WTC11 (cell line): ENCODE measurements at regions not wholly inside any gene's neighbourhood (a gene's known extent, or its start where the extent isn't known, plus 50 kb on each side); places are given as distances from the start of the nearest gene placed in this dataset.

Experiments used
- CTCF ChIP-seq: fragments of 200-600 bp; IDR thresholded peaks from 2 replicates; pipeline ENCODE4 v1.8.0; 2022; ENCODE audit warnings: antibody characterized with exemption
- HMGA2 ChIP-seq: fragments of 250-450 bp; sonication (Bioruptor Pico); IDR thresholded peaks from 2 replicates; pipeline ENCODE4 v1.4.0; 2021; ENCODE audit warnings: mild to moderate bottlenecking, moderate library complexity
- KAT7 ChIP-seq: sonication (generic); formaldehyde crosslinking; IDR thresholded peaks from 2 replicates; pipeline ENCODE4 v1.8.1; 2023; ENCODE audit warnings: missing genetic modification reagents, mild to moderate bottlenecking, borderline replicate concordance
- MYBL2 ChIP-seq: sonication (generic); formaldehyde crosslinking; IDR thresholded peaks from 2 replicates; pipeline ENCODE4 v1.8.1; 2023; ENCODE audit warnings: mild to moderate bottlenecking, moderate library complexity, missing genetic modification reagents
- NFE2L1 ChIP-seq: sonication (generic); formaldehyde crosslinking; IDR thresholded peaks from 2 replicates; pipeline ENCODE4 v1.8.1; 2023; ENCODE audit warnings: missing genetic modification reagents
- OVOL2 ChIP-seq: fragments of 250-450 bp; sonication (Bioruptor Pico); IDR thresholded peaks from 2 replicates; pipeline ENCODE4 v1.9.0; 2021; ENCODE audit warnings: mild to moderate bottlenecking, borderline replicate concordance
- SMAD4 ChIP-seq: sonication (generic); formaldehyde crosslinking; IDR thresholded peaks from 2 replicates; pipeline ENCODE4 v1.8.0; 2022; ENCODE audit warnings: mild to moderate bottlenecking, missing genetic modification reagents
- TEAD4 ChIP-seq: sonication (generic); formaldehyde crosslinking; IDR thresholded peaks from 2 replicates; pipeline ENCODE4 v1.8.0; 2022; ENCODE audit warnings: mild to moderate bottlenecking, missing genetic modification reagents
- USF2 ChIP-seq: sonication (generic); formaldehyde crosslinking; IDR thresholded peaks from 2 replicates; pipeline ENCODE4 v1.8.1; 2023; ENCODE audit warnings: mild to moderate bottlenecking, missing genetic modification reagents, moderate library complexity
- ZNF232 ChIP-seq: sonication (generic); formaldehyde crosslinking; IDR thresholded peaks from 2 replicates; pipeline ENCODE4 v1.8.0; 2022; ENCODE audit warnings: mild to moderate bottlenecking, missing genetic modification reagents
- ZNF317 ChIP-seq: sonication (generic); formaldehyde crosslinking; IDR thresholded peaks from 2 replicates; pipeline ENCODE4 v1.8.1; 2023; ENCODE audit warnings: low read depth, mild to moderate bottlenecking, moderate library complexity, missing genetic modification reagents, borderline replicate concordance
- TF ChIP-seq, protein P1 (sequence below): sonication (generic); formaldehyde crosslinking; IDR thresholded peaks from 2 replicates; pipeline ENCODE4 v1.8.0; 2022; ENCODE audit warnings: mild to moderate bottlenecking, missing genetic modification reagents
- TF ChIP-seq, protein P2 (sequence below): sonication (generic); formaldehyde crosslinking; IDR thresholded peaks from 2 replicates; pipeline ENCODE4 v1.8.1; 2023; ENCODE audit warnings: mild to moderate bottlenecking, missing genetic modification reagents, moderate library complexity
- TF ChIP-seq, protein P3 (sequence below): sonication (generic); formaldehyde crosslinking; IDR thresholded peaks from 2 replicates; pipeline ENCODE4 v1.8.1; 2023; ENCODE audit warnings: mild to moderate bottlenecking, moderate library complexity, missing genetic modification reagents

GRCh38 chr5:89706731-89707130 is 702.8 kb downstream of the CETN3 start:
- TF ChIP-seq CTCF (no peak), KAT7 (CRISPR knock-in tag) (no peak), USF2 (CRISPR knock-in tag) (no peak), ZNF317 (no peak), HMGA2 (CRISPR knock-in tag) (no peak), OVOL2 (CRISPR knock-in tag) (no peak), MYBL2 (CRISPR knock-in tag) (no peak), SMAD4 (no peak), TEAD4 (CRISPR knock-in tag) (no peak), ZNF232 (CRISPR knock-in tag) (no peak), NFE2L1 (no peak)
- TF ChIP-seq, protein P1, sequence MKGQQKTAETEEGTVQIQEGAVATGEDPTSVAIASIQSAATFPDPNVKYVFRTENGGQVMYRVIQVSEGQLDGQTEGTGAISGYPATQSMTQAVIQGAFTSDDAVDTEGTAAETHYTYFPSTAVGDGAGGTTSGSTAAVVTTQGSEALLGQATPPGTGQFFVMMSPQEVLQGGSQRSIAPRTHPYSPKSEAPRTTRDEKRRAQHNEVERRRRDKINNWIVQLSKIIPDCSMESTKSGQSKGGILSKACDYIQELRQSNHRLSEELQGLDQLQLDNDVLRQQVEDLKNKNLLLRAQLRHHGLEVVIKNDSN (CRISPR knock-in tag) = no peak
- TF ChIP-seq, protein P2, sequence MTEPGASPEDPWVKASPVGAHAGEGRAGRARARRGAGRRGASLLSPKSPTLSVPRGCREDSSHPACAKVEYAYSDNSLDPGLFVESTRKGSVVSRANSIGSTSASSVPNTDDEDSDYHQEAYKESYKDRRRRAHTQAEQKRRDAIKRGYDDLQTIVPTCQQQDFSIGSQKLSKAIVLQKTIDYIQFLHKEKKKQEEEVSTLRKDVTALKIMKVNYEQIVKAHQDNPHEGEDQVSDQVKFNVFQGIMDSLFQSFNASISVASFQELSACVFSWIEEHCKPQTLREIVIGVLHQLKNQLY (CRISPR knock-in tag) = no peak
- TF ChIP-seq, protein P3, sequence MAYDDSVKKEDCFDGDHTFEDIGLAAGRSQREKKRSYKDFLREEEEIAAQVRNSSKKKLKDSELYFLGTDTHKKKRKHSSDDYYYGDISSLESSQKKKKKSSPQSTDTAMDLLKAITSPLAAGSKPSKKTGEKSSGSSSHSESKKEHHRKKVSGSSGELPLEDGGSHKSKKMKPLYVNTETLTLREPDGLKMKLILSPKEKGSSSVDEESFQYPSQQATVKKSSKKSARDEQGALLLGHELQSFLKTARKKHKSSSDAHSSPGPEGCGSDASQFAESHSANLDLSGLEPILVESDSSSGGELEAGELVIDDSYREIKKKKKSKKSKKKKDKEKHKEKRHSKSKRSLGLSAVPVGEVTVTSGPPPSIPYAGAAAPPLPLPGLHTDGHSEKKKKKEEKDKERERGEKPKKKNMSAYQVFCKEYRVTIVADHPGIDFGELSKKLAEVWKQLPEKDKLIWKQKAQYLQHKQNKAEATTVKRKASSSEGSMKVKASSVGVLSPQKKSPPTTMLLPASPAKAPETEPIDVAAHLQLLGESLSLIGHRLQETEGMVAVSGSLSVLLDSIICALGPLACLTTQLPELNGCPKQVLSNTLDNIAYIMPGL (CRISPR knock-in tag) = no peak
